HG02885 (cell line): ENCODE measurements at regions not wholly inside any gene's neighbourhood (a gene's known extent, or its start where the extent isn't known, plus 50 kb on each side); places are given as distances from the start of the nearest gene placed in this dataset.

Experiments used
- ATAC-seq: cut with Tn5 transposase; IDR thresholded peaks from one replicate; pipeline ENCODE4 v1.9.1; 2021; ENCODE audit warnings: mild to moderate bottlenecking; ENCODE audit not compliant: unreplicated experiment, poor library complexity

GRCh38 chr11:112790286-112790685 lies 170.9 kb upstream of the NCAM1 start:
- ATAC-seq = no peak

- no peak for ATAC-seq
Observed at GRCh38 chr11:112792070-112792469, 169.2 kb upstream of the NCAM1 start.

- ATAC-seq = no peak
Observed at GRCh38 chr11:112793416-112793815, 167.8 kb upstream of the NCAM1 start.

- ATAC-seq = no peak
Observed at GRCh38 chr11:112794331-112794846, 166.8 kb upstream of the NCAM1 start.

GRCh38 chr11:112795142-112795815 lies 165.9 kb upstream of the NCAM1 start:
- ATAC-seq = peak; percentile 62

- ATAC-seq = no peak
Observed at GRCh38 chr11:112795911-112796649, 165.1 kb upstream of the NCAM1 start.

- ATAC-seq = no peak
Observed at GRCh38 chr11:112797092-112797491, 164.1 kb upstream of the NCAM1 start.

GRCh38 chr11:112797648-112798293 lies 163.4 kb upstream of the NCAM1 start:
- peak; percentile 78 for ATAC-seq

- no peak for ATAC-seq
Observed at GRCh38 chr11:112801025-112801816, 160.0 kb upstream of the NCAM1 start.

- ATAC-seq = no peak
Observed at GRCh38 chr11:112801817-112802088, 159.5 kb upstream of the NCAM1 start.

GRCh38 chr11:112805658-112806057 lies 155.6 kb upstream of the NCAM1 start:
- ATAC-seq = no peak

- ATAC-seq = no peak
Observed at GRCh38 chr11:112806256-112806655, 155.0 kb upstream of the NCAM1 start.

GRCh38 chr11:112806876-112807275 lies 154.3 kb upstream of the NCAM1 start:
- ATAC-seq = no peak

GRCh38 chr11:112809429-112809828 lies 151.8 kb upstream of the NCAM1 start:
- no peak for ATAC-seq

GRCh38 chr11:112810951-112811350 lies 150.3 kb upstream of the NCAM1 start:
- ATAC-seq = no peak

- ATAC-seq = no peak
Observed at GRCh38 chr11:112811783-112812182, 149.4 kb upstream of the NCAM1 start.

GRCh38 chr11:112812729-112813128 lies 148.5 kb upstream of the NCAM1 start:
- no peak for ATAC-seq

GRCh38 chr11:112814168-112814567 lies 147.1 kb upstream of the NCAM1 start:
- ATAC-seq = no peak

GRCh38 chr11:112817376-112817775 lies 143.8 kb upstream of the NCAM1 start:
- no peak for ATAC-seq

GRCh38 chr11:112822478-112823274 lies 138.5 kb upstream of the NCAM1 start:
- ATAC-seq = no peak
